ENCODE measurements at regions not wholly inside any gene's neighbourhood (a gene's known extent, or its start where the extent isn't known, plus 50 kb on each side); places are given as distances from the start of the nearest gene placed in this dataset.

- Histone ChIP-seq H4K20me1 (ENCODE audit: insufficient read depth, low read length) (no peaks in the 10 kb centered on the region), H3K36me3 (ENCODE audit: insufficient read depth, low read length) (no peaks in the 10 kb centered on the region)
Measured at GRCh38 chr15:95972812-95973211, 357.7 kb upstream of the NR2F2 start.

DNA sequence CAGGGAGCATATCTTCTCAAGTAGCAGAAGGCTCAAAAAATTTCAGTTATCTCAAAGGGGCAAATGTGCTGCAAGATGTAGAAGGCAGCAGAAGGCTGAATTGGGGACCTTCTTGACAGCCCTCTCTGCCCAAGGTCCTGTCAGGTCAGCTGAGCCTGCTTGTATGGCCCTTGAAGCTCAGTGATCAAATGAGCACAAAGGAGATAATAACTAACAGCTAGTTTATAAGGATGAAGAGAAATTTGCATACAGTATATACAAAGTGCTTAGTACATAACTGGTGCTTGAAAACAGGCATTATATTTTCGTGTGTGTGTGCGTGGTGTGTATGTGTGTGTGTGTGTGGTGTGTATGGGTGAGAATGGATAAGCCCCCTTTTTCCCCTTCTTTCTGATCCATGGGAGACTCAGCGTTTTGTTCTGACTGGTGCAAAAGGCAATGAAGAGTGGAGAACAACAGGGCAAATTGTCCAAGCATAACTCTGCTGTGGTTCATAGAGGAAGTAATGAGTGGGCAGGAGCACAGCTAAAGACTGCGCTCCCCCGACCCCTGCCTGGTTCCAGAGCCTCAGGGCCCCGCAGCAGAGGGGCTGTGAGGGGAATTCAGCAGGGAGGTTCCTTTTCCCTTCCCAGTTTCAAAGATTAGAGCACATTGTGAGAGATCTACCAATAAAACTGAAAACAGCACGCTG, 356.8 kb upstream of the NR2F2 start:
- H3K79me2 ChIP-seq (ENCODE audit: insufficient read depth, low read length) = no peaks in the 10 kb centered on the region
- H4K20me1 ChIP-seq (ENCODE audit: insufficient read depth, low read length) = no peaks in the 10 kb centered on the region
- H3K4me2 ChIP-seq (ENCODE audit: low read length) = no peak overlapping the region
- H3K36me3 ChIP-seq (ENCODE audit: insufficient read depth, low read length) = no peaks in the 10 kb centered on the region
- no peak overlapping the region for H3K4me3 ChIP-seq (ENCODE audit: low read depth, low read length, poor library complexity, severe bottlenecking)
- no peaks in the 10 kb centered on the region for H3K27me3 ChIP-seq (ENCODE audit: insufficient read depth, low read length)
- H3K4me1 ChIP-seq (ENCODE audit: insufficient read depth, low read length, severe bottlenecking) = no peaks in the 10 kb centered on the region
- no peak overlapping the region for H3K27ac ChIP-seq (ENCODE audit: low read depth, low read length, poor library complexity, severe bottlenecking)
- no peak overlapping the region for H2AFZ ChIP-seq (ENCODE audit: low read length)
- TF ChIP-seq EZH2 (IDR thresholded peaks at IDR 0.05; ENCODE audit: borderline replicate concordance, low read length) (no peak), CTCF (IDR thresholded peaks at IDR 0.05; ENCODE audit: low read length) (no peak)
- H3K9me2 ChIP-seq (ENCODE audit: low read depth, low read length) = no peaks in the 10 kb centered on the region
- no peak overlapping the region for H3K9ac ChIP-seq (ENCODE audit: low read length)
- H3K9me3 ChIP-seq (ENCODE audit: low read length) = no peaks in the 10 kb centered on the region
- no peaks in the 10 kb centered on the region for H3F3A ChIP-seq (ENCODE audit: insufficient read depth, low read length)

More at GRCh38 chr15:95972812-95973211, 357.7 kb upstream of the NR2F2 start:
- TF ChIP-seq CTCF (IDR thresholded peaks at IDR 0.05; ENCODE audit: low read length) = no peak
- no peak for TF ChIP-seq EZH2 (IDR thresholded peaks at IDR 0.05; ENCODE audit: borderline replicate concordance, low read length)
- H3F3A ChIP-seq (ENCODE audit: insufficient read depth, low read length) = no peaks in the 10 kb centered on the region
- no peak overlapping the region for H3K4me3 ChIP-seq (ENCODE audit: low read depth, low read length, poor library complexity, severe bottlenecking)
- H3K79me2 ChIP-seq (ENCODE audit: insufficient read depth, low read length) = no peaks in the 10 kb centered on the region
- no peaks in the 10 kb centered on the region for H3K4me1 ChIP-seq (ENCODE audit: insufficient read depth, low read length, severe bottlenecking)
- H3K27ac ChIP-seq (ENCODE audit: low read depth, low read length, poor library complexity, severe bottlenecking) = no peak overlapping the region
- H3K27me3 ChIP-seq (ENCODE audit: insufficient read depth, low read length) = no peaks in the 10 kb centered on the region
- H3K4me2 ChIP-seq (ENCODE audit: low read length) = no peak overlapping the region
- H3K9me2 ChIP-seq (ENCODE audit: low read depth, low read length) = no peaks in the 10 kb centered on the region
- H2AFZ ChIP-seq (ENCODE audit: low read length) = no peak overlapping the region
- H3K9me3 ChIP-seq (ENCODE audit: low read length) = no peaks in the 10 kb centered on the region
- H3K9ac ChIP-seq (ENCODE audit: low read length) = no peak overlapping the region

DNA sequence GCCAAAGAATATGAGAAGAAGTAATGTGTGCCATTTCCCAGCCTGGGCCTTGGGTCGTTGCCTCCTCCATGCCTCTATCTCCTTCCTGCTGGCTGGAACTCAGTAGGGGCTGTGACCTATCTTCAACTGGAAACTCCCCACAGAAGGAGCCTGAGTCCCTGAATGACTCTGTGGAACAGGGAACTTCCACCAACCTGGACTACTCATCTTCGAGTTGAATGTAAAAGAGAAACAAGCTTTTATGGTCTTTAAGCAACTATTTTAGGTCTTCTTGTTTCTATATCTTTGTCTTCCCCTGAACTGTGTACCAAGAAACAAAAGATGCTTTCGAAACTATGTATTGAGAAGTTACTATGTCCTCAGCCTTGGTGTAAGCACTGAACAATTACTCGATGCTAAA, 355.3 kb upstream of the NR2F2 start:
- H3K27ac ChIP-seq (ENCODE audit: low read depth, low read length, poor library complexity, severe bottlenecking) = no peak overlapping the region
- no peaks in the 10 kb centered on the region for H3K36me3 ChIP-seq (ENCODE audit: insufficient read depth, low read length)
- no peaks in the 10 kb centered on the region for H3K9me2 ChIP-seq (ENCODE audit: low read depth, low read length)
- no peaks in the 10 kb centered on the region for H3F3A ChIP-seq (ENCODE audit: insufficient read depth, low read length)
- no peak overlapping the region for H3K9ac ChIP-seq (ENCODE audit: low read length)
- no peaks in the 10 kb centered on the region for H4K20me1 ChIP-seq (ENCODE audit: insufficient read depth, low read length)
- no peaks in the 10 kb centered on the region for H3K9me3 ChIP-seq (ENCODE audit: low read length)
- H3K27me3 ChIP-seq (ENCODE audit: insufficient read depth, low read length) = no peaks in the 10 kb centered on the region
- TF ChIP-seq CTCF (IDR thresholded peaks at IDR 0.05; ENCODE audit: low read length) (no peak), EZH2 (IDR thresholded peaks at IDR 0.05; ENCODE audit: borderline replicate concordance, low read length) (no peak)
- no peaks in the 10 kb centered on the region for H3K4me1 ChIP-seq (ENCODE audit: insufficient read depth, low read length, severe bottlenecking)
- H2AFZ ChIP-seq (ENCODE audit: low read length) = no peak overlapping the region
- no peak overlapping the region for H3K4me3 ChIP-seq (ENCODE audit: low read depth, low read length, poor library complexity, severe bottlenecking)
- no peak overlapping the region for H3K4me2 ChIP-seq (ENCODE audit: low read length)
- no peaks in the 10 kb centered on the region for H3K79me2 ChIP-seq (ENCODE audit: insufficient read depth, low read length)
